Osteoblast (primary cell): ENCODE measurements at regions not wholly inside any gene's neighbourhood (a gene's known extent, or its start where the extent isn't known, plus 50 kb on each side); places are given as distances from the start of the nearest gene placed in this dataset.

Source experiments
- DNase-seq: peaks from one replicate; pipeline ENCODE4 v3.0.0; 2011; ENCODE audit warnings: low spot score, mixed read lengths; ENCODE audit not compliant: insufficient read length; ENCODE audit errors: missing footprints
- H2AFZ ChIP-seq: 2 replicates; pipeline ENCODE4 v1.6.0; 2011; ENCODE audit warnings: mild to moderate bottlenecking, low read length
- H3K27ac ChIP-seq: 2 replicates; pipeline ENCODE4 v1.5.1; 2011; ENCODE audit warnings: mild to moderate bottlenecking, low read depth, low read length, moderate library complexity
- H3K27me3 ChIP-seq: 2 replicates; pipeline ENCODE4 v1.6.0; 2012; ENCODE audit warnings: mild to moderate bottlenecking, control low read depth, inconsistent platforms, low read length, moderate library complexity; ENCODE audit not compliant: insufficient read depth
- H3K36me3 ChIP-seq: 2 replicates; pipeline ENCODE4 v1.5.1; 2011; ENCODE audit warnings: mild to moderate bottlenecking, low read length, control low read depth, moderate library complexity; ENCODE audit not compliant: insufficient read depth
- H3K4me1 ChIP-seq: 2 replicates; pipeline ENCODE4 v1.5.1; 2011; ENCODE audit warnings: mild to moderate bottlenecking, low read length, control low read depth, moderate library complexity; ENCODE audit not compliant: insufficient read depth
- H3K4me2 ChIP-seq: 2 replicates; pipeline ENCODE4 v1.6.0; 2011; ENCODE audit warnings: mild to moderate bottlenecking, low read length; ENCODE audit not compliant: insufficient read depth
- H3K4me3 ChIP-seq: fragments of 200-600 bp; sonication (generic); 3 replicates; pipeline ENCODE4 v1.5.1; 2012; ENCODE audit warnings: mild to moderate bottlenecking, low read length, inconsistent platforms; ENCODE audit not compliant: insufficient read depth
- H3K79me2 ChIP-seq: 2 replicates; pipeline ENCODE4 v1.6.0; 2012; ENCODE audit warnings: mild to moderate bottlenecking, low read length, control low read depth, inconsistent platforms; ENCODE audit not compliant: insufficient read depth
- H3K9me3 ChIP-seq: 2 replicates; pipeline ENCODE4 v1.5.1; 2011; ENCODE audit warnings: low read depth, low read length, control low read depth
- H4K20me1 ChIP-seq: 2 replicates; pipeline ENCODE4 v1.6.0; 2012; ENCODE audit warnings: mild to moderate bottlenecking, low read length, control low read depth; ENCODE audit not compliant: insufficient read depth
- CTCF ChIP-seq: IDR thresholded peaks from 2 replicates; pipeline ENCODE4 v1.5.1; 2011; ENCODE audit warnings: mild to moderate bottlenecking, low read depth, low read length, moderate library complexity; ENCODE audit errors: extremely low read depth

GRCh38 chr14:41303506-41303905 lies 303.2 kb upstream of the LRFN5 start:
- H3K27ac ChIP-seq, result no peak overlapping the region
- no peaks in the 10 kb centered on the region for H4K20me1 ChIP-seq
- H3K27me3 ChIP-seq, result no peaks in the 10 kb centered on the region
- H3K4me1 ChIP-seq, result no peaks in the 10 kb centered on the region
- H3K36me3 ChIP-seq, result no peaks in the 10 kb centered on the region
- H3K9me3 ChIP-seq, result no peaks in the 10 kb centered on the region
- TF ChIP-seq CTCF, result no peak
- H2AFZ ChIP-seq, result no peak overlapping the region
- no peak overlapping the region for H3K4me2 ChIP-seq
- no peak for DNase-seq
- H3K79me2 ChIP-seq, result no peaks in the 10 kb centered on the region
- no peak overlapping the region for H3K4me3 ChIP-seq

GRCh38 chr14:41302776-41303175 lies 303.9 kb upstream of the LRFN5 start:
- Histone ChIP-seq H3K27me3 (no peaks in the 10 kb centered on the region), H3K9me3 (no peaks in the 10 kb centered on the region), H3K27ac (no peak overlapping the region), H3K79me2 (no peaks in the 10 kb centered on the region), H3K4me2 (no peak overlapping the region), H2AFZ (no peak overlapping the region), H3K4me1 (no peaks in the 10 kb centered on the region), H4K20me1 (no peaks in the 10 kb centered on the region), H3K36me3 (no peaks in the 10 kb centered on the region), H3K4me3 (no peak overlapping the region)
- DNase-seq, result no peak
- TF ChIP-seq CTCF, result no peak

- no peaks in the 10 kb centered on the region for H3K4me1 ChIP-seq
- no peaks in the 10 kb centered on the region for H3K79me2 ChIP-seq
- no peak overlapping the region for H3K4me2 ChIP-seq
- no peaks in the 10 kb centered on the region for H3K27me3 ChIP-seq
- H3K4me3 ChIP-seq, result no peak overlapping the region
- H3K9me3 ChIP-seq, result peaks cover 3% of the 10 kb centered on the region
- DNase-seq, result no peak
- H4K20me1 ChIP-seq, result no peaks in the 10 kb centered on the region
- no peak for TF ChIP-seq CTCF
- H3K36me3 ChIP-seq, result no peaks in the 10 kb centered on the region
- H2AFZ ChIP-seq, result no peak overlapping the region
- H3K27ac ChIP-seq, result no peak overlapping the region
These were observed 306.8 kb upstream of the LRFN5 start for GRCh38 chr14:41299924-41300323.

- no peaks in the 10 kb centered on the region for H3K79me2 ChIP-seq
- H4K20me1 ChIP-seq, result no peaks in the 10 kb centered on the region
- no peak for DNase-seq
- no peaks in the 10 kb centered on the region for H3K4me1 ChIP-seq
- no peak overlapping the region for H3K27ac ChIP-seq
- peaks cover 3% of the 10 kb centered on the region for H3K9me3 ChIP-seq
- H2AFZ ChIP-seq, result no peak overlapping the region
- TF ChIP-seq CTCF, result no peak
- H3K36me3 ChIP-seq, result no peaks in the 10 kb centered on the region
- no peak overlapping the region for H3K4me3 ChIP-seq
- H3K27me3 ChIP-seq, result no peaks in the 10 kb centered on the region
- no peak overlapping the region for H3K4me2 ChIP-seq
These were observed 308.4 kb upstream of the LRFN5 start for GRCh38 chr14:41298328-41298690.
